Superior temporal gyrus (tissue), 1 donor: ENCODE measurements at regions not wholly inside any gene's neighbourhood (a gene's known extent, or its start where the extent isn't known, plus 50 kb on each side); places are given as distances from the start of the nearest gene placed in this dataset.

ENCODE experiments used
- DNase-seq: peaks from one replicate; pipeline ENCODE4 v3.0.0-alpha.2; 2016; ENCODE audit errors: extremely low spot score

DNA sequence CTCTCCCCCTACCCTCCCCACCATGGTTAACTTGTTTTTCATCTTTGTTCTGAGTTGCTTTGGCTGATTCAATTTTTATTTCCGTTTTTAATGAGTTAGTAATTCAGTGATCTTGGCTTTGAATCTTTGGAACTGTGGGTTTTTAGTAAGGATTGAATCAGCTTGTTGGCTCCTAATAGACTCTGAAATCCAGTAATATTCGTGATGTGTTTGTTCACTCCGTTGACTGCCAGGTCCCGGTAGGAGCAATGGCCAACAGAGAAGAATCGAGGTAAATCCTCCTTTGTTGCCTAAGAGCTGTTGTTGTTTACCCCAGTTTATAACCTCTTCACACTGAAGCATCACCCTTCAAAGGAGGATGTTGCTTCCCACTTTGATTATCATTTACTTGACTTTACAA lies 92.7 kb downstream of the PCSK1 start:
- no peak for DNase-seq

DNA sequence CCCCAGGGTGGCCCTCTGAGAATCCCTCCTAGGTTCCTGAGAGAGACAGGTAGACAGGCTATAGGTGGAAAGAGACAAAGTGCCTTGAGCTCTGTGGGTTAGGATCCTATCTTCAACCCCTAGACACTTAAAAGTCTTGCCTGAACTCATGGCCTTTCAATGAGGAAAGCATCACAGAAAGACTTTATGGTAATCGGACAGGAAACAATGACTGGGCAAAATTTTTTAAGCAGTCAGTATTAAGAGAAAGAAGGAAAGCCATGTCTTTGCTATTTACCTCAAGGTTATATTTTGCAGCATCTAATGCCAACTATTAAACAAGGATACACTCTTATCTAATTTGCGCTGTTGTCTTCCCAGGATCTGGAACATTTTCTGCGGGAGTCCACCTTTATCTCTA lies 93.2 kb downstream of the PCSK1 start:
- no peak for DNase-seq

DNA sequence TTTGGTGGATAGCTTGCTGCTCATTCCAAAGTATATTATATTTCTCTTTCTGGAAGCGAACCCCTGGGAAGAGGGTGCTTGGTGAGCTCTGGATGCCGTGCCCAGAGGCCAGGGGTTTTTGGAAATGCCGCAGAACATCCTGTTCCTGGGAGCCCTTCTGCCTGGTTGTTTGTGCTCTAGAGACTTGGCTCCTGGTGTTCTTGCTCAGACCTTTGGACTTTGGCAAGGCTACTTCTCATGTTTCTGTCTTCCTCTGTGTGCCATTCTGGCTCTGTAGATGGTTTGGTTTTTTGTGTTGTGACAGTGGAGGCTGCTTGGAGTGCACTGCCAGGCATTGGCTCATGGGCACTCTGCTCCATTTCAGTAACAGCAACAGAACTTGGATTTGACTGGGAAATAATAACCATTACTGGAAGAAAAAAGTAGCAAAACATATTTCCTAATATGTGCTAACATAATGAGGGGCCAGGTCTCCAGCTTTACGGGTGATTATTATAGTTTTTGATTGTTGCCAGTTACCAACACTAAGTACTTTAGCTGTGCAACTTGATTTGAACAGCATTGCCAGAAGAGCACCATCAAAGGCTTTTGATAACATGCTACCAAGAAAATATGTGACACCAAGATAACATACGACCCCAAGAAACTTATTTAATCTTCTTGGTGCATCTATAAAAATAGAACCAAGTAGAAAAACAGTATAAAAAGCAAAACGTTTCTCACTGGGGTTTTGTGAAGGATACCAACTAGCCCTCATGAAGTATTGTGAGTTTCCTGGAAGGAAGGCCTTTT lies 94.2 kb downstream of the PCSK1 start:
- no peak for DNase-seq

DNA sequence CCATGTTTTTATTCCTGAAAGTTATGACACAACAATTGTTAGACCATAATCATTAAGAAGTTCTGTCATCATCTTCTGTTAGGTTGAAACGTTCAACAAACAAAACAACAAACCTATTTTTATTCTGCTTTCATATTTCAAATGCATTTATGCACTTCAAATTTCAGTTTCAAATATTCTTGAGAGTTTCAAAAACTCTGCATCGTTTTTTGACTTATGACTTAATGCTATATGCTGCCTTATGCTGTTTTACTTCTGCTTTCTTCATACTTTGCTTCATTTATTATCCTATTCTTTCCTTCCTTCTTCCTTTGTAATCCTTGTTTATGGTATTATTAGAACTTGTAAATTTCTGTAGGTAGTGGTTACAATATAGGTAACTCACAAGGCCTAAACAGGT lies 95.0 kb downstream of the PCSK1 start:
- no peak for DNase-seq

DNA sequence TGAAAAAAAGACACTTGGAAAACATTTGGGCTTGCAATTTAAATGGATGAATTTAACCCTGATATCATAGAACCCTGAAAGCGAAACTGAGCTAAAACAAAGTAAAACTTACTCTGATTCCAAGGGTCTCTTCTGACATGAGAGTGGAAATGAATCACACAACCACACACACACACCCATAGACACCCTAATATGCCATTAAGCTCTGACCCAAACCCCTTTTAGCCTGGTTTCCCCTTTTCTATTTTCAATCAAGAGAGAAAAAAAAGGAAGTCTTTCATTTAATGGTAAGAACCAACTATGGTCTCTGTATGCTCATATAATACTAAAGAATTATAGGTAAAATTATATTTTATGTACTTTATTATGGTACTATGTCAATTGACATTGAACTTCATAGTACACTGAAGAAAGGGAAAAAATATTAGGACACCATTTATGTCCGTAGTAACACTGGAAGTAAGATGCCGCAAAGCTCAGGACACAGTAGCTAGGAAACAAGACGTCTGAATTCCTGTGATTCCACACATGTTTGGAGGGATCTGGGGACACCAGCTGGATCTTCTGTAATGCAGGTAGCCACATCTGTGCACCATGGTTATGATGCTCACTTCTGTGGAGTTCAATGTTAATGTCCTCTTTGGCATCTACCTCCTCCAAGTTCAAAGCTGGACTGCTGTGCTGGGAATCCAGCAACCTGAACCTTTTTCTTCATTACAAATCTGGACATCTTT lies 95.8 kb downstream of the PCSK1 start:
- no peak for DNase-seq

DNA sequence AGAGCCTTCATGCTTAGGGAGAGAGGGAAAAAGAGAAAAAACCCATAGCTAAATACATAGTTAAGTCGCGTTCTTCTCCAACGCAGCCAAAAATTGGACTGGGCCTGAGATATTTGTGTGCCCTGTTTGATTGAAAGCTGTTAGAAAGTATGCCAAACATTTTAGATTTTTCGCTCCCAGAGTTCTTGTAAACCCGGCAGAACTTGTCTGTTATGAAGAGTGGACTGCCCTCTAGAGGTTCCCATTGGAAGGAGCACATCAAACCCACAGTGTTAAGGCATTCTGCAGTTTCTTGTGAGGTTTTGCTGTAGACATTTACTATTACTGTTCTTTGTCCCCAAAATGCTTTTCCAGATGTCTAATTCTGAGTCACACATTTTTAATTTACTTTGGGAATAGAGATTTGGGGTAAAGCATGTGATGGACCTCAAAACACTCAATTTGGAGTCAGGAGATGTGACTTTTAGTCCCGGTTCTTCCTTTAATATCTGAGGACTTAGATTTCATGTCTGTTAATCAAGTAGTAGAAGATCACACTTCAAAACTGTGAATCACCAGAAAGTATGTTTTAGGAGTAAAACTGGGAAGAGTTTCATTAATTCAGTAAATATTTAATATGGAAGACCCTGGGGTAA lies 96.6 kb downstream of the PCSK1 start:
- DNase-seq = peak; percentile 97

DNA sequence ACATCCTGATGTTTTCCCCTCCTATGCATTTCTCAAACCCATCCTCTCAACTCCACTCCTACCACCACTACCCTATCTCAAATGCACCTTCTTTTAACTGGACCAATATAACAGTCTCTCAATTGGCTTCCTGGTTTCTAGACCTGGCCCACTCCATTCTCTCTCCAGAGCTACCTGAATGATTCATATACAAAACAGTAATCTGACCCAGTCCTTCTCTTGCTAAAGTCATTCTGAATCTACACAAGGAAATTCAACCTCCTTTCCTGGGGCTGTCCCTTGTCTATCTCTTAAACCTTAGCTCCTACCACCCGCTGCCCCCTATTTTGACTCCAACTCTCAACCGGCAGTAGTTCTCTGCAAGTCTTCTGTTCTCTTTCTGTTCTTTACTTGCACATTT lies 97.2 kb downstream of the PCSK1 start:
- no peak for DNase-seq

DNA sequence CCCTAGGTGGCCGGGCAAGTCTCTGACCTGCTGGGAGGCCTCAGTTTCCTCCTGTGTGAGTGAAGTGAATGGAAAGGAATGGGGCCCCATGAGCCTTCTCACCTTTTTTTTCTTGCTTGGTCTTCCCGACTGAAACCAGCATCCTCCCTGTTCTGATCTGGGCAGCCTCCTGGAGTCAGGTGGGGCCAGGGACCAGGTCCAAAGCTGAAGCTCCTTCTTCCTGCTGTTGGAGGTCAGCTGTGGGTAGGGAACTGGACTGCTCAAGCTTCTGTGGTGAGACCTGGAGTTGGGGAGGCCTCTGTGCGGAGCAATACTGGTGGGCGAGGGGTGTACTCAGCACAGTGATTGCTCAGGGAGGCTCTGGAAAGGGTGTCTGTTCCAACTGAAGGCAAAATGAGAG lies 99.7 kb downstream of the PCSK1 start:
- no peak for DNase-seq

DNA sequence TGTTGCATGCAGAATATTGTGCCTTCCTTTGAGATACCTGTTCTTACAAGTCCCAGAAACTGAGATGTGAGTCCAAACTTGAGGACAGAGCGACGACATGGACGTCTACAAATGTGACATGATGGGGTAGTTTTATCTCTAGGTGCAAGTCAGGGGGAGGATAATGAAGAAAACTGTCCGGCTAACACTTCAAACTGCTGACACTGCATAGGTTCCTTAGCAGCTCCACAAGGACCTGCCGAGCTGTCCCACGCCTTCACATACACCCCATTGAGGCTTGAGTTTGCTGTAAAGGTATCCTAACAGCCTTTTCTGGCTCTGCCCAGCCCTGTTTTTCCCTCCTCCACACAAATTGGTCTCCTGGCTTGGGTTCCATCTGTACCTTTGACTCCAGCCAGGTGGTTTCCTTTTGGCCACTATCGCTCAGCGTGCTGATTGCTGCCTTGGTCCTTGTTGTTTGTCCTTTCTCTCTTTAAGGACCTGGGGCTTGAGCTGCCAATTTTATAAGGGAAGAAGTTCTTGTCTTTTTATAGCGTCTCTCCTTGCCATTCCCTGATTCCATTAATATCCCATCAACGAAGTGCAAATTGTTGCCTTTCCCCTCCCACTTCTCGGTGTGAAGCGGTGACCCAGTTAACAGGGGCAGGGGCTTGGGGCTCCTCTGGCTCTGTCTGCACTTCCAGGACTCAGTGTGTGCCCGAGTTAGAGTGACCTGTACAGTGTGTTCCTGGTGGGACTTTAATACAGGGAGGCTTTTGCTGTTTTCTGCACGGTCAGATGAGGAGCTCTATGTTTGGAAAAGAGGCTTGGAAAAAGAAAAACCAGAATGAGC lies 100.3 kb downstream of the PCSK1 start:
- no peak for DNase-seq

DNA sequence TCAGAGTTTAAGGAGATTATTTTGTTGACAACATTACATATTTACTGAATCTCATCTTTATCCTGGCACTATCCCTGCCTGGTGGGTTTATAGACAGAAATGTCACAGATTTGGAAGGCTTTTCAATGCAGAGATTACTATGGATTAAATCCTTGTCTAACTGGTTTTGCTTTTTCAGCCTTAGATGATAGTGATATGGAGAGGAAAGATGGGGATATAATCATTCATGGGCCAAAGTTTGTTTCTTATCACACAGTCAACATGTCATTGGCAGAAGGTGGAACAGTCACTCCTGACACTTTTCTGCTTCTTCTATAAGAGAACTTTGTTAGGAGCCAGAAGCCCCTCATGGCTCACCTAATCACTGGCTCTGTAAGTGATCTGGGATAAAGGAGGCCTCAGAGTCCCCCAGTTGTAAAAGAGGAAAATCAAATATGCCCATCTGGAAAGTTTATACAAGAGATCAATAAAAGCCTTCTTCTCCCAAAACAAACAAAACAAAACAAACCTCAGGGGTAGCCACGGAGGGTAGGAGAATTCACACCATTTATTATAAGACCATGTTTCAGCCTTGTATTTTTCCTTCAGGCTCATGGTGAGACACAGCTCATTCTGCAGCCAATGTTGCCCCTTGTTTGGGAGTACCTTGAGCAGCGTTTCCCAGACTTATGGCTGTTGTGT lies 101.2 kb downstream of the PCSK1 start:
- no peak for DNase-seq

DNA sequence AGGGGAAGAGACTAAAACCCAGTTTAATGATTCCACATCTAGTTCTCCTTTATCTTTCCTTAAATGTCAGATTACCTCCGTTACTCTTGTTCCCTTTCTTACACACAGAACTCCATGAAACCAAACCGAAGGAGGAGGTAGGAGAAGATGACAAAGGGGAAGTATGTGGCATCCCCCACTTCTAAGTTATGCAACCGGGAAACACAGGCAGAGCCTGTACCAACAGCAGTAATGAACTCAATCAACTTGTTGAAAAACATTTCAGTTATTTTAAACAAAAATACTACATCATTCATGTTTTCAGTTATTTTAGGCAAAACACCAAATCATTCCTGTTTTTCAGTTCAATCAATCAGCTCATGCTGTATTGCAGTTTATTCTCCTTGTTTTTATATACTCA lies 101.8 kb downstream of the PCSK1 start:
- DNase-seq = peak; percentile 49

DNA sequence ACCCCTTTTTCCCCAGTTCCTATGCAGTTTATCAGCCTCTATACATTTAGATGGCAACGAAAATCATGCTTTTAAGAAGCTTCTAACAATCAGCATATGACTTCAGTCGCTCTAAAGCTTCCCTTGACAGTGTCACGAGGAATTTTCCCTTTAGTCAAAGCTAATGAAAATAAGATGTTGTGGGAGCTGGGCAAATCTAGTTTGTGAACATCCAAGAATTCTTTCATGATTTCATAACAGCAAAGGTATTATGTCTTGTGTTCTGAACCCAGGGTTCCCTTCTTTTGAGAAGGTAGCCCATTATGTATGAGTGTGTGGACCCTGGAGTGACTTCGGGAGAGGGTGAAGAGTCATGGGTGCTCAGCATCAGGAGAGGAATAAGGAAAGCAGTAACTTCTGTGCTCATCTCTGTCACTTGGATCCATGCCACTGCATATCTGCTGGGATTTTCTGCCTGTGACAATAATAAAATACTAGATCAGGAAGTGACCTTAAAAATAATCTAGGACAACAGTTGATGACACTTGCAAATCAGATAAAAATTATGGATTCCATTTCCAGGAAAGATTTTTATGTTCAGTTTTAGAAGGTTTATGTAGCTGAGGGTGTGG lies 102.4 kb downstream of the PCSK1 start:
- no peak for DNase-seq

DNA sequence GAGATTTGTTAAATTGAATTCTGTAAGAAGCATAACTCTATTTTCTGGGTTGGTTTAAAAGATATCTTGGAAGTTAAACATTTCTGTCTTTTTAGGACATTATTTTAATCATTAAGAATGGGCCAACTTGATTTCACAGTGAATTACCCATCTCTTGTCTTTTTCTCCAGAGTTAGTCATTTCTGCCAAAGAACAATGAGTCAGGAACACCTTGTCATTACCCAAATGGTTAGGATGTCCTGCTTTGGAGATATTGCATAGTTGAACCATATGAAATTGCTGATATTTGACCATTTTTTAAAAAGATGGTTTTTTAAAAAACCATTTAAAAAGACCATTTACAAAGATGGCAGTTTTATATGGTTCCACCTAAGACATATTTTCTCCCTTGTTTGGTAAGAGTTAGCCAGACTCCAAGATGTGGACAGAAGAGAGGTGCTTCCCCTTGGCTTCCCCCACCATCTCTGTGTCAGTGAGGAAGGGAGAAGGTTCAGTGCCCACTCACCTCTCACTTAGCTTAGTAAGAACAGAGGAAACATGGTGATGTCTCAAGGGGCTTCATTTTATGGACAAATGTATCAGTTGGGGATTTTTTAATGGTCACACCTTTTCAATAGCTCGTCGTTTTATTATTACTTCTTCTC lies 103.0 kb downstream of the PCSK1 start:
- no peak for DNase-seq

DNA sequence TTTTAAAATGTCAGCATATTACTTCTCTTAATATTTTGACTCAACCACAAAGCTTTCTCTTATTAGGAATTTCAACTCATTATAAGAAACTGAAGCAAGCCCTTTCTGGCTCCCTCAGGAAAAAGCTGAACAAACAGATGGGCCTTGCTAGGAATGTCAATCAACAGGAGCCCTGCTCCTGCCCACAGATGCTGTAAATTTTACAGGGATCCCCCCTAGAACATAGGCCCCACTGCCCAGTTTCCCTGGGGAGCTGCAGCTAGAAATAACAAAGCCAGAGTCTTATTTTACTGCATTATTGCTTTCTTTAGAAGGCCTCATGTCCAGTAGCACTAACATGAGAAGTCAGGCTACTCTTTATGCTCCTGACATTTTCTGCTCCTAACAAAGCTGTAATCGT lies 103.8 kb downstream of the PCSK1 start:
- DNase-seq = no peak

DNA sequence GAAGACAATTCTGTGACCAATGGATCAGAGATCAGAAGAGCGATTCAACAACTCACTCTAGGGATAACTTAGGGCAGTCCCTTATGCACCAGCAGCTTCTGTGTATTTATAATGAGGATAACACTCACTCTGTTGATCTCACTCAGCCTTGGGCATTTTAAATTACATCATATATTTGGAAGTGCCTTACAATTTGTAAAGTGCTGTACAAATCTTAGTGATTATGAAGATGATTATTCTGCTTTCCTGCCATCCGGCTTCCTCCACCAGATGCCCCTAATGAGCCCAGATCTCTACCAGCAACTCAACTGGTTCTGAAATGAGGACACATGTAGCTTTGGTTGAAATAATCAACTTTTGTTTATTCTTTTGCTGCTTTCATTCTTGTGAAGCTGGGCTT lies 105.3 kb downstream of the PCSK1 start:
- DNase-seq = no peak

DNA sequence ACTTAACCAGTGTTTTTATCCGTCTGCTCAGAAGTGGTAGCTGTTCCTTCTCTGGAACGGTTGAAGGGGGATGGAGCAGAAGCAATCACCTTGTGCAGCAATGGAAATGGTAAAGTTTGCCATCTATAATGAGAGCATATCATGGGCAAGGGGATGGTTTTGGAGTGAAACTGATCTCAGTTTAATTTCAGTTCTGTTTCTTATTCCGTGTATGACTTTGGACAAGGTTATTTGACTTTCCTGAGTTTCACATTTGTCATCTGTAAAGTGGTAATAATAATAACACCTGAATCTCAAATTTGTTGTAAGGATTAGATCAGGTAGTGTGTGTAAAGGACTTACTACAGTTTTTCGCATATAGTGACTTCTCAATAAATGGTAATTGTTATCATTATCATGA lies 106.1 kb downstream of the PCSK1 start:
- DNase-seq = no peak

DNA sequence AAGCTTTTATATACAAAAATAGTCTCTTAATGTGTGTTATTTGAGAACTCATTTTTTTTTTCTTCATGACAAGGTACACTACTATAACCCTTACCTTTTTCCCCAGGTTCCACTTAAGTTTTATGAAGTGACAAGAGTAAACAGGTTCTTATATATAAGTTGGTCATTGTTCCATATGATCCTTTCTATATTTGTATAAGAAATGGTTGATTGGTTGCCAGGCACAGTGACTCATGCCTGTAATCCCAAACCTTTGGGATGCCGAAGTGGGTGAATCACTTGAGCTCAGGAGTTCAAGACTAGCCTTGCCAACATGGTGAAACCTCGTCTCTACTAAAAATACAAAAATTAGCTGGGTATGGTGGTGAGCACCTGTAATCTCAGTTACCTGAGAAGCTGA lies 108.3 kb downstream of the PCSK1 start:
- no peak for DNase-seq

DNA sequence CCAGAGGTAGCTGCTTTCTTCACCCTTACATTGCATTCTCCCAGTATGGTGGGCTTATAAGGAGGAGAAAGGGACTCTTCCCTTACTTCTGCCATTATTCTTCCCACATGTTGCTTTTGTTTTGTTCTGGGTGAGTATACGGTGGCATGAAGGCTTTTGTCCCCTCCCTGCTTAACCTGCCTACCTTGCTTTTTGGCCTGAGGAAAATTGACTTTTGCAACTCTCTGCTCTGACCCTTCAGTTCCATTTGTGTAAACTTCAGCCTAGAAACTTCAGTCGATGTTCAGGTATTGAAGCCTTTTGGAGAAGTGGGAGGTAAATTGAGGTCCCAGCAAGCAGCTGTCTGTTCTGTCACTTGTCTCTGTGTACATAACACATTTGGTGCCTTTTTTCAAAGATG lies 110.2 kb downstream of the PCSK1 start:
- DNase-seq = no peak

DNA sequence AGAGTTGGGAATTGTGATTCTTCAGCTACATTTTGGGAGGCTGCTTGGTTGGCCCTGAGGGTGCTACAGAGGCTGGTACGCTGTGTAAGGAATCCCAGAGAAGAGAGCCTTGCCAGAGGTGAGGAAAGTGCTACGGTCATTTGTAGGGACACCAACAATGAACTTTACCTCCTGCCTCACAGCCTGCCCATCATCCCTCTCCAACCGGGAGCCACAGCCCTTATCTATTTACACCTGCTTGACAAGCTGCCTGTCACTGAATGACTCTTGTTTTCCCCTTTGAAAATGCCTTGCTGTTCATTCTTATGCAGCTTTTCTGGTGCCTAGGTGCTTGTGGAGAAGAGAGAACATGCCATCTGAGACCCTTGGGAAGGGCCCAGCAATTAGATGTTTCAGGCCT lies 110.8 kb downstream of the PCSK1 start:
- no peak for DNase-seq

DNA sequence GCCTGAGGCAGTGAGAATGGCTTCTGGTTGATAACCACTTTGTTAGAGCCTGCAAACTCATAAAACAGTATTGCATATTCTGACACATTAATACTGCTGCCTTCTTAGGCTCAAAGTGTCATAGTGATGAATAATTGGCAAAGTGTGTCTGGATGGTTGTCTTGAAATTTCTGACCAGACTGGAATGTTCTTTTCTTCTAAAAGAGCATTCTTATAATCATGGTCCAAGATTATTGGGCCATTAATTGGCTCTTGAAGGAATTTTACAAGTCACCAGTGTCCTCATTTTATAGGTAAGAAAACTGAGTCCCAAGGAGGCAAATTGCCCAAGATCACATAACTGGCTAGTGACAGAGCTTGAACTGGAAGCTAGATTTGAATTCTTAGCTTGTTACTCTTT lies 111.7 kb downstream of the PCSK1 start:
- no peak for DNase-seq

DNA sequence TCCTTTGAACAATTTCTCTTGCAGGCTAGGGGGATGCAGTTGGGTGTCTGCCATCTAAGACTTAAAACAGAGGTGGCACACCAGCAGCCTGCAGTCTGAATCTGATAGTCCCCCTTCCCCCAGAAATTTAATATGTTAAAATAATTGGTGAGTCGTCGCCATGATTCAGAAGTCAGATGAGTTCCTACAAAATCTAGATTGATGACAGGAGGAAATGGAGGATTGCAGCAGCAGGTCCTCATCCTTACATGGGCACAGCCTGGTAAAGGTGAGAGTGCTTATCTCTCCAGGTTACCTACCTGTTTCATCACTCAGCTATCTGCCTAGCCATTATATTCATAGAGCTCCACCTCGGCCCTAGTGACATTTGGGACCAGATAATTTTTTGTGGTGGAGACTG lies 112.3 kb downstream of the PCSK1 start:
- no peak for DNase-seq
